ENCODE measurements at regions not wholly inside any gene's neighbourhood (a gene's known extent, or its start where the extent isn't known, plus 50 kb on each side); places are given as distances from the start of the nearest gene placed in this dataset.

DNA sequence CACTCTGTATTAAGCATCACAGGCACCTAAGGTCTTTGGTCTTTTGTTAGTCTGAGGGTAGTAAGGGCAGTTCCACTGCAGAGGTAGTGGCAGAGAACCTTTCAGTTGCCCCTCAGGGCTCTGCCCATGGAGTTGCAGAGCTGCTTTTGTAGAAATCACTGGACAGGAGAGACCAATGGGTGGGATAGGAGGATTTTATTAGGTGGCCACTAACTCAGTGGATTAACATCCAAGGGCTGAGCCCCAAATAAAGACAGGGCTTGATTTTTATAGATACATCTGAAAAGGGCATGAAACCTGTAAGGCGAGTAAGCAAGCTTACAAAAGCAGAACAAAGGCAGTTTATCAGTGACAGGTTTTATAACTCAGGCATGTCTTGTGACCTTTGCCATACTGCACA is 1035.4 kb downstream of the SH3BGRL start:
- no peaks in the 10 kb centered on the region for H3K36me3 ChIP-seq (ENCODE audit: insufficient read depth, low read length)
- H4K20me1 ChIP-seq (ENCODE audit: insufficient read depth): no peaks in the 10 kb centered on the region
- no peaks in the 10 kb centered on the region for H3K9me3 ChIP-seq (ENCODE audit: low read length)
- no peak overlapping the region for H3K4me2 ChIP-seq (ENCODE audit: low read length)
- no peaks in the 10 kb centered on the region for H3F3A ChIP-seq (ENCODE audit: insufficient read depth, low read length, poor library complexity, severe bottlenecking)
- H3K27ac ChIP-seq (ENCODE audit: low read length): no peak overlapping the region
- no peaks in the 10 kb centered on the region for H3K27me3 ChIP-seq (ENCODE audit: insufficient read depth, low read depth, low read length)
- H3K9ac ChIP-seq (ENCODE audit: low read length): no peak overlapping the region
- H3K9me2 ChIP-seq (ENCODE audit: insufficient read depth, low read length): no peaks in the 10 kb centered on the region
- no peak overlapping the region for H2AFZ ChIP-seq (ENCODE audit: low read depth, low read length)
- TF ChIP-seq EZH2 (IDR thresholded peaks at IDR 0.05; ENCODE audit: borderline replicate concordance, insufficient read depth, low read length, poor library complexity, severe bottlenecking): no peak
- no peak for TF ChIP-seq POLR2AphosphoS5 (IDR thresholded peaks at IDR 0.05)
- no peak for TF ChIP-seq RAD21 (conservative IDR thresholded peaks at IDR 0.05)
- TF ChIP-seq CTCF (IDR thresholded peaks at IDR 0.05; ENCODE audit: poor library complexity, severe bottlenecking): no peak
- TF ChIP-seq TAF1 (IDR thresholded peaks at IDR 0.05; ENCODE audit: low read depth): no peak
- TF ChIP-seq EP300 (conservative IDR thresholded peaks at IDR 0.05; ENCODE audit: poor library complexity, severe bottlenecking): no peak
- TF ChIP-seq SMC3 (conservative IDR thresholded peaks at IDR 0.05; ENCODE audit: poor library complexity): no peak
- TF ChIP-seq MXI1 (conservative IDR thresholded peaks at IDR 0.05; ENCODE audit: poor library complexity, severe bottlenecking): no peak
- TF ChIP-seq, protein P1, sequence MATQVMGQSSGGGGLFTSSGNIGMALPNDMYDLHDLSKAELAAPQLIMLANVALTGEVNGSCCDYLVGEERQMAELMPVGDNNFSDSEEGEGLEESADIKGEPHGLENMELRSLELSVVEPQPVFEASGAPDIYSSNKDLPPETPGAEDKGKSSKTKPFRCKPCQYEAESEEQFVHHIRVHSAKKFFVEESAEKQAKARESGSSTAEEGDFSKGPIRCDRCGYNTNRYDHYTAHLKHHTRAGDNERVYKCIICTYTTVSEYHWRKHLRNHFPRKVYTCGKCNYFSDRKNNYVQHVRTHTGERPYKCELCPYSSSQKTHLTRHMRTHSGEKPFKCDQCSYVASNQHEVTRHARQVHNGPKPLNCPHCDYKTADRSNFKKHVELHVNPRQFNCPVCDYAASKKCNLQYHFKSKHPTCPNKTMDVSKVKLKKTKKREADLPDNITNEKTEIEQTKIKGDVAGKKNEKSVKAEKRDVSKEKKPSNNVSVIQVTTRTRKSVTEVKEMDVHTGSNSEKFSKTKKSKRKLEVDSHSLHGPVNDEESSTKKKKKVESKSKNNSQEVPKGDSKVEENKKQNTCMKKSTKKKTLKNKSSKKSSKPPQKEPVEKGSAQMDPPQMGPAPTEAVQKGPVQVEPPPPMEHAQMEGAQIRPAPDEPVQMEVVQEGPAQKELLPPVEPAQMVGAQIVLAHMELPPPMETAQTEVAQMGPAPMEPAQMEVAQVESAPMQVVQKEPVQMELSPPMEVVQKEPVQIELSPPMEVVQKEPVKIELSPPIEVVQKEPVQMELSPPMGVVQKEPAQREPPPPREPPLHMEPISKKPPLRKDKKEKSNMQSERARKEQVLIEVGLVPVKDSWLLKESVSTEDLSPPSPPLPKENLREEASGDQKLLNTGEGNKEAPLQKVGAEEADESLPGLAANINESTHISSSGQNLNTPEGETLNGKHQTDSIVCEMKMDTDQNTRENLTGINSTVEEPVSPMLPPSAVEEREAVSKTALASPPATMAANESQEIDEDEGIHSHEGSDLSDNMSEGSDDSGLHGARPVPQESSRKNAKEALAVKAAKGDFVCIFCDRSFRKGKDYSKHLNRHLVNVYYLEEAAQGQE (IDR thresholded peaks at IDR 0.05; ENCODE audit: borderline replicate concordance): no peak
- no peak overlapping the region for H3K4me3 ChIP-seq (ENCODE audit: low read length)
- H3K79me2 ChIP-seq (replicated peaks; ENCODE audit: insufficient read depth, low read length): no peaks in the 10 kb centered on the region

Small RNA genes lying in the stretch of these regions (small RNA-seq; reads per million reads assigned to genes)
- 0 reads per million in 3 experiments for gene RNU6-974P
